ENCODE measurements at regions not wholly inside any gene's neighbourhood (a gene's known extent, or its start where the extent isn't known, plus 50 kb on each side); places are given as distances from the start of the nearest gene placed in this dataset.

- TF ChIP-seq, protein P1, sequence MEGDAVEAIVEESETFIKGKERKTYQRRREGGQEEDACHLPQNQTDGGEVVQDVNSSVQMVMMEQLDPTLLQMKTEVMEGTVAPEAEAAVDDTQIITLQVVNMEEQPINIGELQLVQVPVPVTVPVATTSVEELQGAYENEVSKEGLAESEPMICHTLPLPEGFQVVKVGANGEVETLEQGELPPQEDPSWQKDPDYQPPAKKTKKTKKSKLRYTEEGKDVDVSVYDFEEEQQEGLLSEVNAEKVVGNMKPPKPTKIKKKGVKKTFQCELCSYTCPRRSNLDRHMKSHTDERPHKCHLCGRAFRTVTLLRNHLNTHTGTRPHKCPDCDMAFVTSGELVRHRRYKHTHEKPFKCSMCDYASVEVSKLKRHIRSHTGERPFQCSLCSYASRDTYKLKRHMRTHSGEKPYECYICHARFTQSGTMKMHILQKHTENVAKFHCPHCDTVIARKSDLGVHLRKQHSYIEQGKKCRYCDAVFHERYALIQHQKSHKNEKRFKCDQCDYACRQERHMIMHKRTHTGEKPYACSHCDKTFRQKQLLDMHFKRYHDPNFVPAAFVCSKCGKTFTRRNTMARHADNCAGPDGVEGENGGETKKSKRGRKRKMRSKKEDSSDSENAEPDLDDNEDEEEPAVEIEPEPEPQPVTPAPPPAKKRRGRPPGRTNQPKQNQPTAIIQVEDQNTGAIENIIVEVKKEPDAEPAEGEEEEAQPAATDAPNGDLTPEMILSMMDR (IDR thresholded peaks at IDR 0.05; ENCODE audit: low read length): no peak
- no peak for TF ChIP-seq EZH2 (IDR thresholded peaks at IDR 0.05; ENCODE audit: borderline replicate concordance, low read length)
These were observed 181.9 kb upstream of the VSTM2A start for GRCh38 chr7:54360075-54360840.
